Bronchial epithelial cell (primary cell): ENCODE measurements at regions not wholly inside any gene's neighbourhood (a gene's known extent, or its start where the extent isn't known, plus 50 kb on each side); places are given as distances from the start of the nearest gene placed in this dataset.

Source experiments
- DNase-seq: peaks from one replicate; pipeline ENCODE4 v3.0.0-alpha.2; 2010; ENCODE audit warnings: low read depth
- FAIRE-seq: peaks from 2 replicates; lab custom pipeline; 2011; peaks lifted over from hg19 to GRCh38; lab: Jason Lieb, UNC
- H3K27me3 ChIP-seq: 2 replicates; pipeline ENCODE4 v1.5.1; 2011; ENCODE audit warnings: low read length; ENCODE audit not compliant: control insufficient read depth, insufficient read depth
- H3K36me3 ChIP-seq: 2 replicates; pipeline ENCODE4 v1.5.1; 2011; ENCODE audit warnings: low read length; ENCODE audit not compliant: control insufficient read depth, insufficient read depth
- H3K4me3 ChIP-seq: 2 replicates; pipeline ENCODE4 v1.5.1; 2011; ENCODE audit warnings: mild to moderate bottlenecking, low read depth, low read length, control low read depth
- CTCF ChIP-seq: IDR thresholded peaks from 2 replicates; pipeline ENCODE4 v1.5.1; 2011; ENCODE audit warnings: mild to moderate bottlenecking, moderate library complexity, low read length, control low read depth, inconsistent platforms; ENCODE audit not compliant: insufficient read depth, severe bottlenecking

GRCh38 chr4:148980782-148981480, 538.7 kb upstream of the NR3C2 start:
- Histone ChIP-seq H3K4me3 (no peak overlapping the region), H3K27me3 (no peaks in the 10 kb centered on the region), H3K36me3 (no peaks in the 10 kb centered on the region)
- DNase-seq (no peak), FAIRE-seq (no peak)
- no peak for TF ChIP-seq CTCF

GRCh38 chr4:148978301-148978700, 536.1 kb upstream of the NR3C2 start:
- FAIRE-seq (no peak), DNase-seq (no peak)
- no peak for TF ChIP-seq CTCF
- Histone ChIP-seq H3K27me3 (no peaks in the 10 kb centered on the region), H3K36me3 (no peaks in the 10 kb centered on the region), H3K4me3 (no peak overlapping the region)

- no peak for TF ChIP-seq CTCF
- Histone ChIP-seq H3K36me3 (no peaks in the 10 kb centered on the region), H3K4me3 (no peak overlapping the region), H3K27me3 (no peaks in the 10 kb centered on the region)
- FAIRE-seq: no peak
- DNase-seq: no peak
These were observed 533.2 kb upstream of the NR3C2 start for GRCh38 chr4:148975464-148975863.

GRCh38 chr4:148965080-148965479, 522.9 kb upstream of the NR3C2 start:
- no peak for TF ChIP-seq CTCF
- Histone ChIP-seq H3K36me3 (no peaks in the 10 kb centered on the region), H3K4me3 (no peak overlapping the region), H3K27me3 (peaks cover 2% of the 10 kb centered on the region)
- no peak for FAIRE-seq
- no peak for DNase-seq

GRCh38 chr4:148964456-148964855, 522.2 kb upstream of the NR3C2 start:
- DNase-seq (no peak), FAIRE-seq (no peak)
- H3K27me3 ChIP-seq: peaks cover 2% of the 10 kb centered on the region
- no peak overlapping the region for H3K4me3 ChIP-seq
- no peak for TF ChIP-seq CTCF
- H3K36me3 ChIP-seq: no peaks in the 10 kb centered on the region

- FAIRE-seq (no peak), DNase-seq (peak; percentile 60)
- Histone ChIP-seq H3K36me3 (no peaks in the 10 kb centered on the region), H3K4me3 (no peak overlapping the region), H3K27me3 (peaks cover 2% of the 10 kb centered on the region)
- no peak for TF ChIP-seq CTCF
These were observed 520.5 kb upstream of the NR3C2 start for GRCh38 chr4:148962539-148963290.
